ENCODE measurements at regions not wholly inside any gene's neighbourhood (a gene's known extent, or its start where the extent isn't known, plus 50 kb on each side); places are given as distances from the start of the nearest gene placed in this dataset.
"Not testable (repeated sequence)": the region's sequence is repeated elsewhere in the genome, so short reads cannot be mapped to it uniquely, and the experiment has no call there.

DNA sequence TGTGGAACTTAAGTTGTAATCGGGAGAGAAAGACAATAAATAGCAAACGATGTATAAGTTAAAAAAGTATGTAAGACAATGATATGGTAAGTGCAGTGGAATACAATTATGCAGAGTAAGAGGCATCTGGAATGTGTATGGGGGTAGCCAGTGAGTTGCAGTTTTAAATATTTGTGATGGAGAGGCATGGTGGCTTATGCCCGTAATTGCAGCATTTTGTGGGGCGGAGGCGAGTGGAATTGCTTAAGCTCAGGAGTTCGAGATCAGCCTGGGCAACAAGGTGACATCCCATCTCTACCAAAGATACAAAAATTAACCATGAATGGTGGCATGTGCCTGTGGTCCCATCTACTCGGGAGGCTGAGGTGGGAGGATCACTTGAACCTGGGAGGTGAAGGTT lies 52.5 kb upstream of the WDFY3 start:
- no peaks in the 10 kb centered on the region for H3K4me1 ChIP-seq
- H3K27me3 ChIP-seq = no peaks in the 10 kb centered on the region
- no peak overlapping the region for H3K9ac ChIP-seq (ENCODE audit: low read depth in 2 of 2, low read length in 2 of 2)
- H3K4me3 ChIP-seq = no peak overlapping the region
- intact Hi-C loops (cut with DNase I) = no loop called here
- no peaks in the 10 kb centered on the region for H3K36me3 ChIP-seq
- no peaks in the 10 kb centered on the region for H3K9me3 ChIP-seq
- no peak overlapping the region for H3K27ac ChIP-seq
- no peak for DNase-seq
- TF ChIP-seq, protein P1, sequence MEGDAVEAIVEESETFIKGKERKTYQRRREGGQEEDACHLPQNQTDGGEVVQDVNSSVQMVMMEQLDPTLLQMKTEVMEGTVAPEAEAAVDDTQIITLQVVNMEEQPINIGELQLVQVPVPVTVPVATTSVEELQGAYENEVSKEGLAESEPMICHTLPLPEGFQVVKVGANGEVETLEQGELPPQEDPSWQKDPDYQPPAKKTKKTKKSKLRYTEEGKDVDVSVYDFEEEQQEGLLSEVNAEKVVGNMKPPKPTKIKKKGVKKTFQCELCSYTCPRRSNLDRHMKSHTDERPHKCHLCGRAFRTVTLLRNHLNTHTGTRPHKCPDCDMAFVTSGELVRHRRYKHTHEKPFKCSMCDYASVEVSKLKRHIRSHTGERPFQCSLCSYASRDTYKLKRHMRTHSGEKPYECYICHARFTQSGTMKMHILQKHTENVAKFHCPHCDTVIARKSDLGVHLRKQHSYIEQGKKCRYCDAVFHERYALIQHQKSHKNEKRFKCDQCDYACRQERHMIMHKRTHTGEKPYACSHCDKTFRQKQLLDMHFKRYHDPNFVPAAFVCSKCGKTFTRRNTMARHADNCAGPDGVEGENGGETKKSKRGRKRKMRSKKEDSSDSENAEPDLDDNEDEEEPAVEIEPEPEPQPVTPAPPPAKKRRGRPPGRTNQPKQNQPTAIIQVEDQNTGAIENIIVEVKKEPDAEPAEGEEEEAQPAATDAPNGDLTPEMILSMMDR (IDR thresholded peaks at IDR 0.05) = no peak

DNA sequence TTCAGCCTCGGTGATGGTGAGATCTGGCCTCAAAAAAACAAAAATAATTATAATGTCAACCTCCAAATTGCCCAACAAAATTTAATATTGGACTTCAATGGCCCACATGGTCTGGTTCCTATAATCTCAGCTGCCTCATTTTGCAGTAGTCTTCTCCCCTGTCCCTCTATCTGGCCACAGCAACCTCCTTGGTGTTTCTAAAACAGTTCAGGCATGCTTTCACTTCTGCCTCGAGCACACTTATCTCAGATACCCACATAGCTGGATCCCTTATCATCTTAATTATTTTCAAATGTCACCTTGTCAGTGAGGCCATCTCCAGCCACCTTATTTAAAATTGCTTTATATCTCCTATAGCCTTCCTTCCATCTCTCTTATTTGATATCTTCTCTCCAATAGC lies 52.9 kb upstream of the WDFY3 start:
- TF ChIP-seq, protein P1 (IDR thresholded peaks at IDR 0.05) = no peak
- intact Hi-C loops (cut with DNase I) = no loop called here
- no peak overlapping the region for H3K27ac ChIP-seq
- H3K9ac ChIP-seq (ENCODE audit: low read depth in 2 of 2, low read length in 2 of 2) = no peak overlapping the region
- DNase-seq = no peak
- no peaks in the 10 kb centered on the region for H3K4me1 ChIP-seq
- H3K36me3 ChIP-seq = no peaks in the 10 kb centered on the region
- no peak overlapping the region for H3K4me3 ChIP-seq
- H3K9me3 ChIP-seq = no peaks in the 10 kb centered on the region
- H3K27me3 ChIP-seq = no peaks in the 10 kb centered on the region

DNA sequence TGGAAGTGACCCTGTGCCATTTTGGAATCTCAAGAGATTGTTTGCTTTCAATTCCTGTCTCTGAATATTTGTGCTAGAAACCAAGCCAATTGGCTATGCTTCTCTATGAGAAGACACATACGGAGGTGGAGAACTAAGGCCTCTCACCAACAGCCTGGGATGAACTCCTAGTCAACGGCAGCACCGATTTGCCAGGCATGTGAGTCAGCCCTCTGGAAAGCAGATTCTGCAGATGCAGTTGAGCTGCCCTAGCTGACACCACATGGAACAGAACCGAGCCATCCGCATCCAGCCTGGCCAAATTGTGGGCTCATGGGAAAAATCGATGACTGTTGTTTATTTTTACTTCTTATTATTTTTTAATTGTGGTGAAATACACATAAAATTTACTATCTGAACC lies 58.2 kb upstream of the WDFY3 start:
- H3K4me3 ChIP-seq = no peak overlapping the region
- intact Hi-C loops (cut with DNase I) = no loop called here
- H3K9me3 ChIP-seq = no peaks in the 10 kb centered on the region
- no peaks in the 10 kb centered on the region for H3K27me3 ChIP-seq
- no peak overlapping the region for H3K27ac ChIP-seq
- TF ChIP-seq, protein P1 (IDR thresholded peaks at IDR 0.05) = no peak
- no peaks in the 10 kb centered on the region for H3K4me1 ChIP-seq
- no peak overlapping the region for H3K9ac ChIP-seq (ENCODE audit: low read depth in 2 of 2, low read length in 2 of 2)
- no peaks in the 10 kb centered on the region for H3K36me3 ChIP-seq
- no peak for DNase-seq

DNA sequence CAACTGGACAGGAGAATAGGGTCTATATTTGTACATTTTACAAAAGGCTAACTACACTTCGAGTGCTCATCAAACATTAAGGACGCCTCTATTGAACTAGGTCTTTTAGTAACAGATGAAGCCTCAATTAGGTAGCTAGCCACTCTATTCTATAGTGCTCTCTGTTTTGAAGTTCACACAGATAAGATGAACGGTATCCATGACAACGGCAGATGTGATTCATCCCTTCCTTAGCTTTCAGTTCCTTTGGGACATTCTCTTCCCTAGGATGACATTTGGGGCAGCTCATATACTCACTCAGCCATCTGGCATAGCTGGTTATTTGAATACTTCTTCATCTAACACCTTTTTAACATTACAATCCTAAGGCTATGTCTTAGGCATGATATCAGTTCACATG lies 62.4 kb upstream of the WDFY3 start:
- DNase-seq = no peak
- no peaks in the 10 kb centered on the region for H3K36me3 ChIP-seq

DNA sequence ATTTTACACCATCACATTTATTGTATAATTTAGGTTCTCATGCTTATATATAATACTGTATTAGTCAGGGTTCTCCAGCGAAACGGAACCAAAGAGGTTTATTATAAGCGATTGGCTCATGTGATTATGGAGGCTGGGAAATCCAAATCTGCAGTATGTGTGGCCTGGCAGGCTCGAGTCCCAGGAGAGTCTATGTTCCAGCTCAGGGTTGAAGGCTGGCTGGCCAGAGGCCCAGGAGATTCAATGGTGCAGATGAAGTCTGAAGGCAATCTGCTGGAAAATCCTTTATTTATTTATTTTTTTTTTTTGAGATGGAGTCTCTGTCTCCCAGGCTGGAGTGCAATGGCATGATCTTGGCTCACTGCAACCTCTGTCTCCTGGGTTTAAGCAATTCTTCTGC lies 63.0 kb upstream of the WDFY3 start:
- Histone ChIP-seq H3K4me1 (no peaks in the 10 kb centered on the region), H3K27me3 (no peaks in the 10 kb centered on the region), H3K4me3 (no peak overlapping the region), H3K9ac (ENCODE audit: low read depth in 2 of 2, low read length in 2 of 2) (no peak overlapping the region), H3K27ac (no peak overlapping the region), H3K9me3 (no peaks in the 10 kb centered on the region), H3K36me3 (no peaks in the 10 kb centered on the region)
- TF ChIP-seq, protein P1 (IDR thresholded peaks at IDR 0.05) = no peak
- intact Hi-C loops (cut with DNase I) = no loop called here
- no peak for DNase-seq

More for the DNA sequence above, 62.4 kb upstream of the WDFY3 start:
- Histone ChIP-seq H3K4me1 (no peaks in the 10 kb centered on the region), H3K4me3 (no peak overlapping the region), H3K27ac (no peak overlapping the region), H3K9ac (ENCODE audit: low read depth in 2 of 2, low read length in 2 of 2) (no peak overlapping the region), H3K27me3 (no peaks in the 10 kb centered on the region), H3K9me3 (no peaks in the 10 kb centered on the region)
- TF ChIP-seq, protein P1 (IDR thresholded peaks at IDR 0.05) = no peak
- intact Hi-C loops (cut with DNase I) = no loop called here

DNA sequence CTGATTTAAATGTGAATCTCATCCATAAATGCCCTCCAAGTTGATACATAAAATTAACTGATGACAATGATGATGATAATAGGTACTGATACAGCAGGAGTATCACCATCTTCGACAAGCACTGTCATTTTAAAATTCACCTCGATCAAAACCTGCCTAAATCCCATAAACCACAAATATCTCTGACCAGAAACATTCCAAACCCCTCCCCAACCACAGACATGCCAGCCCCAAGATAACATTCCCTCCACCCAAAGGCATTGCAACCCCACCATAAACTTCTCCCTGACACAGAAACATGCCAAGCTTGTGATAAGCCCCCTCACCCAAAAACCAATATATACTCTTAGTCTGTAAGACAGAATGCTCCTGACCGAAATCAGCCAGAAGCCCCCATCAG lies 63.7 kb upstream of the WDFY3 start:
- intact Hi-C loops (cut with DNase I) = no loop called here
- no peak overlapping the region for H3K27ac ChIP-seq
- H3K9ac ChIP-seq (ENCODE audit: low read depth in 2 of 2, low read length in 2 of 2) = no peak overlapping the region
- no peaks in the 10 kb centered on the region for H3K4me1 ChIP-seq
- no peaks in the 10 kb centered on the region for H3K9me3 ChIP-seq
- DNase-seq = no peak
- H3K36me3 ChIP-seq = no peaks in the 10 kb centered on the region
- TF ChIP-seq, protein P1 (IDR thresholded peaks at IDR 0.05) = no peak
- no peak overlapping the region for H3K4me3 ChIP-seq
- no peaks in the 10 kb centered on the region for H3K27me3 ChIP-seq

DNA sequence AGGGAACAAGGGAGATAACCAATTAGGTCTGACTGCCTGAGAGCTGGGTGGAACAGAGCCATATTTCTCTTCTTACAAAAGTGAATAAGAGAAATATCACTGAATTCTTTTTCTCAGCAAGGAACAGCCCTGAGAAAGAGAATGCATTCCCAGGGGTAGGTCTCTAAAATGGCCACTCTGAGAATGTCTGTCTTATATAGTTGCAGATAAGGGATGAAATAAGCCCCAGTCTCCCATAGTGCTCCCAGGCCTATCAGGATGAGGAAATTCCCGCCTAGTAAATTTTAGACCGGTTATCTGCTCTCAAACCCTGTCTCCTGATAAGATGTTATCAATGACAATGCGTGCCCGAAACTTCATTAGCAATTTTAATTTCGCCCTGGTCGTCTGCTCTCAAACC lies 67.3 kb upstream of the WDFY3 start:
- H3K4me1 ChIP-seq; H3K4me3 ChIP-seq; H3K9ac ChIP-seq (ENCODE audit: low read depth in 2 of 2, low read length in 2 of 2); H3K36me3 ChIP-seq; intact Hi-C loops (cut with DNase I); H3K27ac ChIP-seq; H3K9me3 ChIP-seq; H3K27me3 ChIP-seq; DNase-seq: not testable (repeated sequence)

All from colonic mucosa (tissue), 4 donors.